PC-3 (cell line): ENCODE measurements at regions not wholly inside any gene's neighbourhood (a gene's known extent, or its start where the extent isn't known, plus 50 kb on each side); places are given as distances from the start of the nearest gene placed in this dataset.

Experiments used
- ATAC-seq: fragments of 200-7000 bp; cut with Tn5 transposase; 2 replicates; pipeline ENCODE4 v1.9.1; 2020; ENCODE audit warnings: mild to moderate bottlenecking, moderate library complexity
- BruUV-seq: library from RNA; stranded (reverse); fragments of 400-500 nt; replicated peaks from 2 replicates; lab custom pipeline; 2021; lab: Mats Ljungman, UMichigan
- CTCF ChIA-PET: fragments of 300-600 bp; sonication (Branson Sonifier 250); formaldehyde crosslinking; loops from one replicate; lab custom pipeline; 2022; ENCODE audit warnings: antibody characterized with exemption; lab: Charles Lee
- POLR2A ChIA-PET: fragments of 300-600 bp; sonication (Branson Sonifier 250); formaldehyde crosslinking; loops from one replicate; lab custom pipeline; 2022; ENCODE audit warnings: antibody characterized with exemption; ENCODE audit not compliant: unreplicated experiment; lab: Charles Lee
- DNase-seq: peaks from one replicate; pipeline ENCODE4 v3.0.0-alpha.2; 2015
- H2AFZ ChIP-seq: fragments of 300-600 bp; sonication (generic); 2 replicates; pipeline ENCODE4 v1.6.0; 2016; ENCODE audit warnings: antibody characterized with exemption, low read length
- H3F3A ChIP-seq: fragments of 300-600 bp; sonication (generic); one replicate; pipeline ENCODE4 v1.6.0; 2017; ENCODE audit warnings: antibody characterized with exemption, low read length, control low read depth, mild to moderate bottlenecking; ENCODE audit not compliant: unreplicated experiment
- H3K27ac ChIP-seq: fragments of 300-600 bp; sonication (generic); 2 replicates; pipeline ENCODE4 v1.5.1; 2016; ENCODE audit warnings: mild to moderate bottlenecking, low read length
- H3K27me3 ChIP-seq: fragments of 300-600 bp; sonication (generic); 2 replicates; pipeline ENCODE4 v1.6.1; 2016; ENCODE audit warnings: low read length, mixed read lengths
- H3K36me3 ChIP-seq: fragments of 300-600 bp; sonication (generic); 2 replicates; pipeline ENCODE4 v1.6.1; 2016; ENCODE audit warnings: low read depth, mixed run types, low read length, mixed read lengths
- H3K4me1 ChIP-seq: fragments of 300-600 bp; sonication (generic); 2 replicates; pipeline ENCODE4 v1.5.1; 2016; ENCODE audit warnings: low read length; ENCODE audit not compliant: insufficient read depth
- H3K4me2 ChIP-seq: fragments of 300-600 bp; sonication (generic); 2 replicates; pipeline ENCODE4 v1.6.0; 2016; ENCODE audit warnings: low read length
- H3K4me3 ChIP-seq: fragments of 300-600 bp; sonication (generic); 2 replicates; pipeline ENCODE4 v1.5.1; 2016; ENCODE audit warnings: mild to moderate bottlenecking, low read length, mixed read lengths
- H3K79me2 ChIP-seq: fragments of 300-600 bp; sonication (generic); 2 replicates; pipeline ENCODE4 v1.6.1; 2017; ENCODE audit warnings: low read length, mixed read lengths
- H3K9ac ChIP-seq: fragments of 300-600 bp; sonication (generic); 2 replicates; pipeline ENCODE4 v1.6.0; 2016; ENCODE audit warnings: mild to moderate bottlenecking, low read length
- H3K9me2 ChIP-seq: fragments of 300-600 bp; sonication (generic); replicated peaks from 2 replicates; pipeline ENCODE4 v1.6.1; 2016; ENCODE audit warnings: mixed run types, low read length, mixed read lengths
- H3K9me3 ChIP-seq: fragments of 300-600 bp; sonication (generic); 2 replicates; pipeline ENCODE4 v1.6.1; 2016; ENCODE audit warnings: low read length, mixed read lengths
- H4K20me1 ChIP-seq: fragments of 300-600 bp; sonication (generic); 2 replicates; pipeline ENCODE4 v1.6.1; 2016; ENCODE audit warnings: low read length, mixed read lengths
- EZH2 ChIP-seq: fragments of 300-600 bp; sonication (generic); IDR thresholded peaks from one replicate; pipeline ENCODE4 v1.6.1; 2017; ENCODE audit warnings: antibody characterized with exemption, mild to moderate bottlenecking, low read length; ENCODE audit not compliant: unreplicated experiment
- EZH2phosphoT487 ChIP-seq: fragments of 300-600 bp; sonication (generic); IDR thresholded peaks from 2 replicates; pipeline ENCODE4 v1.6.1; 2018; ENCODE audit warnings: mild to moderate bottlenecking, antibody characterized with exemption, low read length, borderline replicate concordance
- intact Hi-C: fragments of 100-400 bp; cut with micrococcal nuclease; formaldehyde crosslinking; loops from 2 replicates; pipeline ENCODE4 v1.9.0; 2023
- TF ChIP-seq, protein P1 (sequence below): fragments of 300-600 bp; sonication (generic); conservative IDR thresholded peaks from 2 replicates; pipeline ENCODE4 v1.5.1; 2017; ENCODE audit warnings: antibody characterized with exemption, low read depth, mild to moderate bottlenecking, low read length

DNA sequence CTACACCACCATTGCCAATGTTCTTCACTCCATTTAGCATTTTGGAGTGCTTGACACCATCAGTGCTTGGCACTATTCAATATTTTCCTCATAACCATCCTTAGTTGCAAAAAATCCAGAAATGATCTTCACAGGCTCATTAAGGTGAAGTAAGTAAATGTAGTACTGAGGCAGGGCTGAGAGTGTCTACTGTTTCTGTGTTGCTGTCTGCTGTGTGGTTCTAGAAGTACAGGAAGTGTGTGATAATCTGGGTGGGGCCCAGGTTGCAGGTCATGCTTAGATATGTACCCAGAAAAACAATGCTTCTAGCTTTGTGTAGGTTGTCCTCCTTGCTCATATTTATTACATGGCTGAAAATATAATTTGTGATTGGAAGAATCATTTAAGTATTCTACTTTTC, 411.8 kb upstream of the CCDC179 start:
- intact Hi-C loops: no loop called here
- no peaks in the 10 kb centered on the region for H3K9me3 ChIP-seq
- H3K9me2 ChIP-seq: no peaks in the 10 kb centered on the region
- H3K4me2 ChIP-seq: no peak overlapping the region
- ChIA-PET CTCF (no interaction called here), POLR2A (no interaction called here)
- no peak overlapping the region for H2AFZ ChIP-seq
- no peak overlapping the region for H3K27ac ChIP-seq
- TF ChIP-seq, protein P1, sequence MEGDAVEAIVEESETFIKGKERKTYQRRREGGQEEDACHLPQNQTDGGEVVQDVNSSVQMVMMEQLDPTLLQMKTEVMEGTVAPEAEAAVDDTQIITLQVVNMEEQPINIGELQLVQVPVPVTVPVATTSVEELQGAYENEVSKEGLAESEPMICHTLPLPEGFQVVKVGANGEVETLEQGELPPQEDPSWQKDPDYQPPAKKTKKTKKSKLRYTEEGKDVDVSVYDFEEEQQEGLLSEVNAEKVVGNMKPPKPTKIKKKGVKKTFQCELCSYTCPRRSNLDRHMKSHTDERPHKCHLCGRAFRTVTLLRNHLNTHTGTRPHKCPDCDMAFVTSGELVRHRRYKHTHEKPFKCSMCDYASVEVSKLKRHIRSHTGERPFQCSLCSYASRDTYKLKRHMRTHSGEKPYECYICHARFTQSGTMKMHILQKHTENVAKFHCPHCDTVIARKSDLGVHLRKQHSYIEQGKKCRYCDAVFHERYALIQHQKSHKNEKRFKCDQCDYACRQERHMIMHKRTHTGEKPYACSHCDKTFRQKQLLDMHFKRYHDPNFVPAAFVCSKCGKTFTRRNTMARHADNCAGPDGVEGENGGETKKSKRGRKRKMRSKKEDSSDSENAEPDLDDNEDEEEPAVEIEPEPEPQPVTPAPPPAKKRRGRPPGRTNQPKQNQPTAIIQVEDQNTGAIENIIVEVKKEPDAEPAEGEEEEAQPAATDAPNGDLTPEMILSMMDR: no peak
- no peak for TF ChIP-seq EZH2
- TF ChIP-seq EZH2phosphoT487: no peak
- H3K79me2 ChIP-seq: no peaks in the 10 kb centered on the region
- no peaks in the 10 kb centered on the region for H3F3A ChIP-seq
- H3K4me3 ChIP-seq: no peak overlapping the region
- DNase-seq (no peak), ATAC-seq (no peak)
- no peaks in the 10 kb centered on the region for H3K4me1 ChIP-seq
- H4K20me1 ChIP-seq: no peaks in the 10 kb centered on the region
- no TSS peak for BruUV-seq
- H3K27me3 ChIP-seq: no peaks in the 10 kb centered on the region
- H3K9ac ChIP-seq: no peak overlapping the region
- no peaks in the 10 kb centered on the region for H3K36me3 ChIP-seq

DNA sequence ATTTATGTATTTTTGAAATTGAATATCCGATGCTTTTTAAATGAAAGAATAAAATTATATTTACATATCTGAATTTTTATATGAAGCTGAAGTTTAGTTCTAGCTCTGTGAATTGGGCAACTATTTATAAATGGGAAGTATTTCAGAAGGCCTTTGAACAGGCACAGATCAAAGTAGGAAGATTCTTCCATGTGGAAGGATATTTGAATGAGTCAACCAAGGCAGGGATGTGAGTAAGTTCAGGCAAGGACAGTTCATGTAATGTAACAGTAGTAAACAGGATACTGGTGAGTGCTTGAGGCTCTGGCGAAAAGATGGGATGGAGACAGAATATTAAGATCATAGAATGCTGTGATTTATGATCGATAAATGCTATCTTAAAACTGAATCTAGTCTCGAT, 417.8 kb upstream of the CCDC179 start:
- H3K4me2 ChIP-seq: no peak overlapping the region
- POLR2A ChIA-PET: interaction anchor here (0.7 kb wide), 1 partner anchor 147 kb away, joined by 4 read pairs; no protein-coding TSS in a partner anchor
- DNase-seq: peak; percentile 40
- no TSS peak for BruUV-seq
- H3K36me3 ChIP-seq: no peaks in the 10 kb centered on the region
- H3K9me3 ChIP-seq: no peaks in the 10 kb centered on the region
- H3K4me3 ChIP-seq: no peak overlapping the region
- H3F3A ChIP-seq: no peaks in the 10 kb centered on the region
- intact Hi-C loops: no loop called here
- H4K20me1 ChIP-seq: no peaks in the 10 kb centered on the region
- no peak overlapping the region for H3K27ac ChIP-seq
- TF ChIP-seq, protein P1: no peak
- TF ChIP-seq EZH2phosphoT487: no peak
- TF ChIP-seq EZH2: no peak
- H3K79me2 ChIP-seq: no peaks in the 10 kb centered on the region
- no peaks in the 10 kb centered on the region for H3K9me2 ChIP-seq
- H3K27me3 ChIP-seq: no peaks in the 10 kb centered on the region
- ATAC-seq: peak; percentile 54
- no peak overlapping the region for H3K9ac ChIP-seq
- CTCF ChIA-PET: no interaction called here
- H3K4me1 ChIP-seq: no peaks in the 10 kb centered on the region
- no peak overlapping the region for H2AFZ ChIP-seq

DNA sequence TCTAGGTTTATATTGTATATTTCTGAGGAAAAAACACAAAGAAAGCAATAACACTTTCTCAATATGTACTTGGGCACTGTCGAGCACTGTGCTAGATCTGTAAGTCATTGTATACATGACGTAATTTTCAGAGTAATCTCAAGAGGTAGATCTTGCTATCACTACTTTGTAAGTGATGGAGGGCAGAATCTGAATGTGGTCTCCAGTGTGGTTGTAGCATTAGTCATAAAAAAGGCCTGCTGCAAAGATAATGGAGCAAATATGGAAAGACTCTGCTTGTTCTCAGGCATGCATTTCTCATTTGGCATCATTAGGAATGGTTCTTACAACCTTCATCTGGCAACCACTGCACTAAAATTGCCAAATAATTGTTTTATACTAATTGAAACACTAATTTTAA, 419.8 kb upstream of the CCDC179 start:
- no peaks in the 10 kb centered on the region for H3K36me3 ChIP-seq
- no peaks in the 10 kb centered on the region for H4K20me1 ChIP-seq
- no peaks in the 10 kb centered on the region for H3K27me3 ChIP-seq
- no peak overlapping the region for H2AFZ ChIP-seq
- H3K27ac ChIP-seq: no peak overlapping the region
- H3K4me3 ChIP-seq: no peak overlapping the region
- POLR2A ChIA-PET: no interaction called here
- H3K4me1 ChIP-seq: no peaks in the 10 kb centered on the region
- ATAC-seq (no peak), DNase-seq (no peak)
- no TSS peak for BruUV-seq
- CTCF ChIA-PET: no interaction called here
- no peaks in the 10 kb centered on the region for H3K9me3 ChIP-seq
- H3K9ac ChIP-seq: no peak overlapping the region
- no peaks in the 10 kb centered on the region for H3F3A ChIP-seq
- intact Hi-C loops: loop anchor here (10.0 kb wide), 1 partner anchor 215 kb away; no protein-coding TSS in a partner anchor
- TF ChIP-seq, protein P1: no peak
- TF ChIP-seq EZH2phosphoT487 (no peak), EZH2 (no peak)
- no peaks in the 10 kb centered on the region for H3K79me2 ChIP-seq
- no peaks in the 10 kb centered on the region for H3K9me2 ChIP-seq
- H3K4me2 ChIP-seq: no peak overlapping the region
